MCF 10A (cell line): ENCODE measurements at regions not wholly inside any gene's neighbourhood (a gene's known extent, or its start where the extent isn't known, plus 50 kb on each side); places are given as distances from the start of the nearest gene placed in this dataset.

Source experiments
- BruUV-seq: library from RNA; stranded (reverse); fragments of 400-500 nt; replicated peaks from 2 replicates; lab custom pipeline; 2021; lab: Mats Ljungman, UMichigan
- CTCF ChIA-PET: fragments of 300-600 bp; sonication (Branson Sonifier 250); formaldehyde crosslinking; extraction: SDS; loops from one replicate; lab custom pipeline; 2021; ENCODE audit warnings: antibody characterized with exemption, inconsistent platforms; lab: Yijun Ruan, JAX
- POLR2A ChIA-PET: fragments of 300-600, 350-650 bp; sonication (Branson Sonifier 250); formaldehyde crosslinking; extraction: SDS; loops from one replicate; lab custom pipeline; 2020; ENCODE audit warnings: antibody characterized with exemption, inconsistent platforms; lab: Yijun Ruan, JAX
- DNase-seq: peaks from one replicate; pipeline ENCODE4 v3.0.0-alpha.2; 2018; ENCODE audit not compliant: unreplicated experiment
- H3K27ac Mint-ChIP-seq: one replicate; pipeline ENCODE4 v1.8.0; 2022; ENCODE audit warnings: mild to moderate bottlenecking, low read depth, mixed read lengths; ENCODE audit not compliant: unreplicated experiment
- H3K27me3 Mint-ChIP-seq: one replicate; pipeline ENCODE4 v1.8.0; 2022; ENCODE audit warnings: mixed read lengths; ENCODE audit not compliant: insufficient read depth, unreplicated experiment
- H3K36me3 Mint-ChIP-seq: one replicate; pipeline ENCODE4 v1.8.0; 2022; ENCODE audit warnings: mild to moderate bottlenecking, moderate library complexity, mixed read lengths; ENCODE audit not compliant: insufficient read depth, unreplicated experiment
- H3K4me1 Mint-ChIP-seq: one replicate; pipeline ENCODE4 v1.8.0; 2022; ENCODE audit warnings: mixed read lengths; ENCODE audit not compliant: insufficient read depth, unreplicated experiment
- H3K4me3 Mint-ChIP-seq: one replicate; pipeline ENCODE4 v1.8.0; 2022; ENCODE audit warnings: mild to moderate bottlenecking, moderate library complexity, mixed read lengths; ENCODE audit not compliant: unreplicated experiment
- H3K9me3 Mint-ChIP-seq: one replicate; pipeline ENCODE4 v1.8.0; 2022; ENCODE audit warnings: mixed read lengths; ENCODE audit not compliant: unreplicated experiment
- intact Hi-C: fragments of 100-400 bp; cut with micrococcal nuclease; formaldehyde crosslinking; loops from 2 replicates; pipeline ENCODE4 v1.14.1; 2022
- TF ChIP-seq, protein P1 (sequence below): fragments of 200-600 bp; IDR thresholded peaks from one replicate; pipeline ENCODE4 v1.8.0; 2022; ENCODE audit warnings: antibody characterized with exemption, mild to moderate bottlenecking; ENCODE audit not compliant: unreplicated experiment

DNA sequence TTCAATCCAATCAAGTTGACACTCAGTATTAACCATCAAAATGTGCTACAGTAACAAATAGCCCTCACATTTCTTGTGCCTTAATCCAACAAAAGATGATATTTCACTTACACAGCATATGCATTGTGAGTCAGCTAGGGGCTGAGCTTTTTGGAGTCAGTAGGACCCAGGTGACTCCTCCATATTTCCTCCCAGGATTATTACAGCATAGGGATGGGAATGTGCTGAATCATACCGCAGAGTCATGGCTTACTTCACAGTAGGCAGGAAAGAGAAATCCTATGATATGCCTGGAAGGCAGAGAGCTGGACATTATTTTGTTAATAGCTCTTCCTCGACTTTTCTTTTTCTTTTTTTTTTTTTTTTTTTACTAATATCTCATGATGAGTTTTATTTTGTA lies 153.3 kb downstream of the TMEM182 start:
- Mint-ChIP-seq H3K9me3 (peaks cover 9% of the 10 kb centered on the region), H3K4me3 (no peak overlapping the region), H3K36me3 (no peaks in the 10 kb centered on the region), H3K27me3 (no peaks in the 10 kb centered on the region), H3K4me1 (peaks cover 5% of the 10 kb centered on the region), H3K27ac (peak overlapping the region; percentile 42)
- ChIA-PET POLR2A (interaction anchor here (0.5 to 1.4 kb wide), 3 partner anchors 57 to 983 kb away, joined by 3 to 6 read pairs (median 4); no protein-coding TSS in a partner anchor), CTCF (interaction anchor here (0.7 to 0.9 kb wide), 2 partner anchors 67 to 414 kb away, joined by 3 to 5 read pairs; no protein-coding TSS in a partner anchor)
- BruUV-seq, result no TSS peak
- intact Hi-C loops, result loop anchor here (1.0 kb wide), 1 partner anchor 52 kb away; no protein-coding TSS in a partner anchor
- TF ChIP-seq, protein P1, sequence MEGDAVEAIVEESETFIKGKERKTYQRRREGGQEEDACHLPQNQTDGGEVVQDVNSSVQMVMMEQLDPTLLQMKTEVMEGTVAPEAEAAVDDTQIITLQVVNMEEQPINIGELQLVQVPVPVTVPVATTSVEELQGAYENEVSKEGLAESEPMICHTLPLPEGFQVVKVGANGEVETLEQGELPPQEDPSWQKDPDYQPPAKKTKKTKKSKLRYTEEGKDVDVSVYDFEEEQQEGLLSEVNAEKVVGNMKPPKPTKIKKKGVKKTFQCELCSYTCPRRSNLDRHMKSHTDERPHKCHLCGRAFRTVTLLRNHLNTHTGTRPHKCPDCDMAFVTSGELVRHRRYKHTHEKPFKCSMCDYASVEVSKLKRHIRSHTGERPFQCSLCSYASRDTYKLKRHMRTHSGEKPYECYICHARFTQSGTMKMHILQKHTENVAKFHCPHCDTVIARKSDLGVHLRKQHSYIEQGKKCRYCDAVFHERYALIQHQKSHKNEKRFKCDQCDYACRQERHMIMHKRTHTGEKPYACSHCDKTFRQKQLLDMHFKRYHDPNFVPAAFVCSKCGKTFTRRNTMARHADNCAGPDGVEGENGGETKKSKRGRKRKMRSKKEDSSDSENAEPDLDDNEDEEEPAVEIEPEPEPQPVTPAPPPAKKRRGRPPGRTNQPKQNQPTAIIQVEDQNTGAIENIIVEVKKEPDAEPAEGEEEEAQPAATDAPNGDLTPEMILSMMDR, result no peak
- peak; percentile 92 for DNase-seq

DNA sequence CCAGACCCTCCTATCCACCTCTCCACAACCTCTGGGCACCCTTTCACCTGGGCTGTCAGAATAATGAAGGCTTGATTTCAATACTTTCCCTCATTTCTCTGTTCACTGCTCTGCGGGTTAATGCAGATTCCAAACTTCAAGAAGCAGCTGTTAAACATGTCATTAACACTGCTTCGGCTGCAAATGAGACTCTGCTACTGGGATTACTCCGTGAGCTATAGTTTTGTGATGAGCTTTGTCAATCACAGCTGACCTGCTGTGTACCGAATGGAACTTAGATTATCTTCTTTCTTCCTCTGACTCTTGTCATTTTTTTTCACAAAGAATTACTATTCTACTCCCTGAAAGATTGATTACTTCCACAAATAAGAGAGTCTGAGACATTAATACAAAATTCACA lies 160.5 kb downstream of the TMEM182 start:
- Mint-ChIP-seq H3K27me3 (no peaks in the 10 kb centered on the region), H3K27ac (no peak overlapping the region), H3K4me3 (no peak overlapping the region), H3K36me3 (peaks cover 6% of the 10 kb centered on the region), H3K9me3 (peaks cover 9% of the 10 kb centered on the region), H3K4me1 (peaks cover 8% of the 10 kb centered on the region)
- no peak for DNase-seq
- intact Hi-C loops, result no loop called here
- no TSS peak for BruUV-seq
- ChIA-PET POLR2A (no interaction called here), CTCF (interaction anchor here (2.8 kb wide), 1 partner anchor 81 kb away, joined by 11 read pairs; no protein-coding TSS in a partner anchor)
- TF ChIP-seq, protein P1, result no peak

DNA sequence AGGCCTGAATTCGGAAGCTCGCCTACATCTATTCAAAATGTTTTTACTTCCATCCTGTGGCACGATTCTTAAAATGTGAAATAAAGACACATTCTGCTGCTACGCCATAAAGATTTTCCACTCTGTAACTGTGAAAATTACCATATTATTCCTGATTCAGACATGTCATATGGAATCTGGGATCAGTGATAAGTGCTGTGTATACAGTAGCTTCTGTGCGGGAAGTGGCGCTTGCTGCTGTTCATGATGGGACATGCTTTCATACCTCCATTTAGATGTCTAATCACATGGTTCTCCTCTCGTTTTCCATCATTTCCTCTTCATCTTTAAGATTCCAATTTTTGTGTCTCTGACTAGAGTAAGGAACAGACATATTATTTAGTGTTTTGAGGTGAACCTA lies 163.2 kb downstream of the TMEM182 start:
- ChIA-PET CTCF (interaction anchor here (2.8 kb wide), 1 partner anchor 84 kb away, joined by 11 read pairs; no protein-coding TSS in a partner anchor), POLR2A (no interaction called here)
- Mint-ChIP-seq H3K4me1 (peaks cover 8% of the 10 kb centered on the region), H3K9me3 (no peaks in the 10 kb centered on the region), H3K36me3 (peaks cover 6% of the 10 kb centered on the region), H3K4me3 (no peak overlapping the region), H3K27ac (no peak overlapping the region), H3K27me3 (no peaks in the 10 kb centered on the region)
- TF ChIP-seq, protein P1, result no peak
- no TSS peak for BruUV-seq
- intact Hi-C loops, result no loop called here
- no peak for DNase-seq

DNA sequence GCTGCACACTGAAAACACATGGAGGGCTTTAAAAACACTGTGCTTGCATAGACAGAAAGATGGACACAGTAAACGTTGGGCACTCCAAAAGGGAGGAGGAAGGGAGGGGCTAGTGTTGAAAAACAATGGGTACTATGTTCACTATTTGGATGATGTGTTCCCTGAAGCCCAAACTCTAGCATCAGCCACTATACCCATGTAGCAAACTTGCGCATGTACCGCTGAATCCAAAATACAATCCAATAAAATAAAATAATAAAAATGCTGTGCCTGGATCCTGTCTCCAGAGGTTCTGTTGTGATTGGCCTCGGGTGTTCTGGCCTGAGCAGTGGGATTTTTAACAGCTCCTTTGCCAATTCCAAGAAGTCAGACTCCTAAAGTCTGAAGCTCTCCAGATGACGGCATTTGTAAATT lies 166.0 kb downstream of the TMEM182 start:
- no TSS peak for BruUV-seq
- CTCF ChIA-PET, result interaction anchor here (0.9 to 2.1 kb wide), 2 partner anchors 86 to 122 kb away, joined by 3 to 6 read pairs; no protein-coding TSS in a partner anchor
- DNase-seq, result no peak

More for the DNA sequence above, 166.0 kb downstream of the TMEM182 start:
- intact Hi-C loops, result no loop called here
- Mint-ChIP-seq H3K9me3 (no peaks in the 10 kb centered on the region), H3K27ac (no peak overlapping the region), H3K4me3 (no peak overlapping the region), H3K4me1 (no peaks in the 10 kb centered on the region), H3K36me3 (peaks cover 2% of the 10 kb centered on the region), H3K27me3 (no peaks in the 10 kb centered on the region)
- TF ChIP-seq, protein P1, result no peak
- POLR2A ChIA-PET, result no interaction called here
